ENCODE measurements at regions not wholly inside any gene's neighbourhood (a gene's known extent, or its start where the extent isn't known, plus 50 kb on each side); places are given as distances from the start of the nearest gene placed in this dataset.

- no peak overlapping the region for H3K4ac ChIP-seq (replicated peaks; ENCODE audit: insufficient read length, low read depth, low read length)
- H3K36me3 ChIP-seq (ENCODE audit: control insufficient read depth in 2 of 4, insufficient read depth in 4 of 4, low read length in 3 of 4) = peaks cover 0 to 6% (median 0%) of the 10 kb centered on the region in 4 experiments; a peak in 2 of 8 replicates
- H3K4me2 ChIP-seq (ENCODE audit: insufficient read depth in 1 of 2, low read depth in 2 of 2, low read length in 2 of 2) = no peak overlapping the region; a peak in 1 of 4 replicates
- H3K23ac ChIP-seq (ENCODE audit: insufficient read length) = no peak overlapping the region
- no peak overlapping the region for H4K5ac ChIP-seq (ENCODE audit: insufficient read length, low read depth, low read length)
- H2BK5ac ChIP-seq (ENCODE audit: low read depth, low read length) = peak overlapping the region; percentile 58; the same call in 1 of the 2 replicates
- no peak overlapping the region for H2BK12ac ChIP-seq (ENCODE audit: low read depth, low read length)
- no peak overlapping the region for H4K8ac ChIP-seq (ENCODE audit: extremely low read depth, insufficient read depth, low read length)
- no peak overlapping the region for H3K56ac ChIP-seq (replicated peaks; ENCODE audit: insufficient read length, low read depth, low read length)
- H3K27ac ChIP-seq (ENCODE audit: low read depth, low read length) = no peak overlapping the region
- H3K27me3 ChIP-seq (replicated peaks in 1 of 4; ENCODE audit: control insufficient read depth in 3 of 4, extremely low read depth in 1 of 4, insufficient read depth in 3 of 4, low read length in 3 of 4) = no peaks in the 10 kb centered on the region
- ChIA-PET POLR2A (ENCODE audit: partially characterized antibody) (interaction anchor here (0.6 to 1.0 kb wide), 2 partner anchors 9 to 276 kb away, joined by 3 to 4 read pairs; no protein-coding TSS in a partner anchor), CTCF (ENCODE audit: partially characterized antibody) (interaction anchor here (1.2 to 2.0 kb wide), 4 partner anchors 7 to 132 kb away, joined by 3 to 6 read pairs (median 4); no protein-coding TSS in a partner anchor)
- 53% methylated on average over 8 of the region's 8 CpGs; no CpG with 5 or more reads in 1 of the 2 experiments for WGBS, 2 experiments (ENCODE audit: extremely low coverage in 1 of 2, insufficient coverage in 1 of 2, insufficient read length in 1 of 2, insufficient replicate concordance in 2 of 2, low coverage in 1 of 2, low lambda C conversion rate in 2 of 2, missing lambda C conversion rate in 1 of 2)
- no peaks in the 10 kb centered on the region for H3K79me2 ChIP-seq (ENCODE audit: control insufficient read depth in 1 of 2, insufficient read depth in 2 of 2, low read length in 2 of 2)
- no peak overlapping the region for H2BK120ac ChIP-seq (replicated peaks; ENCODE audit: low read depth, low read length)
- no peak overlapping the region for H3K14ac ChIP-seq (ENCODE audit: insufficient read length)
- no peaks in the 10 kb centered on the region for H3K79me1 ChIP-seq (ENCODE audit: low read depth, low read length)
- no peak overlapping the region for H3K18ac ChIP-seq (ENCODE audit: extremely low read depth, low read length)
- no peak overlapping the region for H2AFZ ChIP-seq (ENCODE audit: low read length)
- no peaks in the 10 kb centered on the region for H3K23me2 ChIP-seq (ENCODE audit: low read depth, low read length)
- no peak overlapping the region; the same call in 1 of the 2 replicates for H2AK5ac ChIP-seq (ENCODE audit: low read depth, low read length)
- no peaks in the 10 kb centered on the region for H4K20me1 ChIP-seq (replicated peaks in 1 of 2; ENCODE audit: control insufficient read depth in 1 of 2, insufficient read depth in 2 of 2, low read length in 2 of 2)
- H3K9me3 ChIP-seq (ENCODE audit: insufficient read depth in 2 of 2, low read depth in 1 of 2, low read length in 1 of 2) = peaks cover 12 to 14% of the 10 kb centered on the region in 2 experiments
- peak; percentile 32 for FAIRE-seq
- TF ChIP-seq NANOG (IDR thresholded peaks at IDR 0.05; ENCODE audit: insufficient read depth, low read depth, low read length, poor library complexity, severe bottlenecking) (no peak), EP300 (IDR thresholded peaks at IDR 0.05; ENCODE audit: borderline replicate concordance in 1 of 2, low read depth in 2 of 2, low read length in 2 of 2) (no peak), BCL11A (IDR thresholded peaks at IDR 0.05; ENCODE audit: low read depth in 2 of 2, low read length in 2 of 2) (no peak), NRF1 (IDR thresholded peaks at IDR 0.05; ENCODE audit: low read depth, low read length) (no peak)
- no peak overlapping the region for H2BK15ac ChIP-seq (ENCODE audit: low read length)
- H3K4me3 ChIP-seq (ENCODE audit: extremely low read depth in 1 of 4, insufficient read depth in 2 of 4, low read depth in 3 of 4, low read length in 4 of 4) = no peak overlapping the region
- H3K4me1 ChIP-seq (replicated peaks in 1 of 4; ENCODE audit: control insufficient read depth in 3 of 4, insufficient read depth in 4 of 4, low read length in 3 of 4) = peaks cover 4 to 21% (median 17%) of the 10 kb centered on the region in 4 experiments; a peak in 6 of 7 replicates
- H4K91ac ChIP-seq (replicated peaks; ENCODE audit: insufficient read length, low read length) = peak overlapping the region; percentile 78
- H3K9ac ChIP-seq (replicated peaks in 1 of 4; ENCODE audit: extremely low read depth in 1 of 4, low read depth in 3 of 4, low read length in 3 of 4) = no peak overlapping the region
- DNase-seq (ENCODE audit: low read depth in 1 of 2, low spot score in 2 of 2) = no peak
- 0 out of 2 replicates have a peak overlapping the region, but pooled peaks have one; percentile 95 for H2BK20ac ChIP-seq (ENCODE audit: low read length)
These were observed 180.0 kb upstream of the ARL4C start for GRCh38 chr2:234676783-234677450.
